HG03520 (cell line): ENCODE measurements at regions not wholly inside any gene's neighbourhood (a gene's known extent, or its start where the extent isn't known, plus 50 kb on each side); places are given as distances from the start of the nearest gene placed in this dataset.
"Not testable (repeated sequence)": the region's sequence is repeated elsewhere in the genome, so short reads cannot be mapped to it uniquely, and the experiment has no call there.

ENCODE experiments used
- ATAC-seq: cut with Tn5 transposase; IDR thresholded peaks from one replicate; pipeline ENCODE4 v1.9.1; 2021; ENCODE audit warnings: mild to moderate bottlenecking, moderate library complexity; ENCODE audit not compliant: unreplicated experiment

- ATAC-seq: no peak
These were observed 98.1 kb downstream of the NEDD1 start for GRCh38 chr12:97005174-97005573.

DNA sequence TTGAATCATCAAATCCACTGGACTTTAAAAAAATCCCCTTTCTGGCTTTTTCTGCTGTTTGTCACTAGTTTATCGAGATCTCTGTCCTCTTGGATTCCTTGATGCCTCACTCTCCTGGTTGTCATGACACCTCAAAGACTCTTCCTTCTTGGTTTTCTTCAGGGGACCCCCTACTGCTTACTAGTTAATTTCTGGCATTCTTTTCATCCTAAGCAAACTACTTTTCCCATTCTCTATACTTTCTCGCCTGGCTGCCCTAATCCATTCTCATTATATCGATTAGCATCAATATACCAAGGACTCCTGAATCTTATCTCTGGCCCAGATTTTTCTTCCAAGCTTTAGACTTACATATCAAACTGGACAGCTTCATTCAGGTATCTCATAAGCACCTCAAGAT lies 98.6 kb downstream of the NEDD1 start:
- no peak for ATAC-seq

DNA sequence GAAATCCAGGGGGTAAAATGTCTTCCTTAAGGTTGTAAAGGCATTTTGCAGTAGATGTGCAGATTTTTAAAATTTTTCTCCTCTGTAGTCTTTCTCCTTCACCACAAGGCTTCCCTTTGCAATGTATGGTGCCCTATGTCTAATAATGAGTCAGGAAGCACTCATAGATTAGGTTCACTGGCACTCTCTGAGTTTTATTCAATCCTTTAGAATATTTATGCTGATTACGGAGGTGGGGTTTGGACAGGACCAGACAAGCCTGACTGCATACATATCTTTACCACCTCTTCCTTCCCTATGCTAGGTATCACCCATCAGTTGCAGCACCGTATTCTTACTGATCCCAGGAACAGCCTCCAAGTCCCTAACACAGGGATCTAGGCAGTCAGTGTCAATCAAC lies 99.5 kb downstream of the NEDD1 start:
- no peak for ATAC-seq

DNA sequence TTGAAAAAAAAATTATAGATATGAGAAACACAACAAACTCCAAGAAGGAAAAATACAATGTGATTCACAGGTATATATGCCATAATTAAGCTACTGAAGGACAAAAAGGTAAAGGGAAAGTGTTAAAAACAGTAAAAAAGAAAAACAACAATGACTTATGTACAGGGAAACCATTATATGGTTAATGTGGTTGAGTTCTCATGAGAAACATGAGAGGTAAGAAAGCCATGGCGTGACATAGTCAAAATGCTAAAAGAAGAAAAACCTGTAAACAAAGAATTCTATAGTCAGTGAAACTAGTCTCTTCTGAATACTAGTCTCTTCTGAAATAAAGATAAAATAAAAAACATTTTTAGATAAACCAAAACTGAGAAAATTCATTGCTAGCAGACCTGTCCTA lies 109.1 kb downstream of the NEDD1 start:
- ATAC-seq: peak; percentile 54

DNA sequence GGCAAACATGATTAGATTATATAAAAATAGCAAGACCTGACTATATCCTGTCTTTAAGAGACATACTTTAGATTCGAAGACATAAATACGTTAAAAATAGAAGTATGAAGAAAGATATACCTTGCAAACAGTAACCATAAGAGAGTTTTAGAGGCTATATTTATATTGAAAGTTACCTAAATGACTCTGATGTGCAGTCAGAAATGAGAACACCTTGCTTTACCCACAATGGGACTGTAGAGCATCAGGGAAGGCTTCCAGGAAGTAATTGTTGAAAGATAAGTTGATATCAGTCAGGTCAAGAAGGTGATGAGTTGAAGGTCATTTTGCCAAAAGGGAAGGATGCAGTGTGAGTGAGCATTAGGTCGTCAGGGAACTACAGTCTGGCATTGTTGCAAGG lies 110.2 kb downstream of the NEDD1 start:
- ATAC-seq: peak; percentile 57

- no peak for ATAC-seq
These were observed 115.6 kb downstream of the NEDD1 start for GRCh38 chr12:97022536-97023230.

GRCh38 chr12:97024393-97024792 lies 117.3 kb downstream of the NEDD1 start:
- ATAC-seq: no peak

DNA sequence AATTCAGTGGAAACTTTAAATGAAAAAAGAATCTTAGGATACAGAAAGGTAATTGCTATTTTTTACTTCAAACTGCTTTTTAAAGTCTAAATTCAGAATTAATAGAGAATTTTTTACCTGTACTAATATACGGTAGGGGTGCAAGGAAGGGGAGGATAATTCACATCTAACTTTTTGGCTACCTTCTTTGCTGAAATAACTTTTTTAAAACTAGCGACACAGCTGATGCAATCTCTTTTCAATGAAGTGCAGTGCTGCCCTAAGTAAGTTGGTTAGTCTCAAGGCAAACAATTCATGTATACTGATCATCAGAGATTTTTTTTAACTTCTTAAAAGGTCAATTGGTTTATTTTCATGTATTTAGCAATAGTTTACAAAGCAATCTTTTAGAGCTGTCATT lies 119.8 kb downstream of the NEDD1 start:
- no peak for ATAC-seq

- ATAC-seq: no peak
These were observed 120.4 kb downstream of the NEDD1 start for GRCh38 chr12:97027482-97027881.

DNA sequence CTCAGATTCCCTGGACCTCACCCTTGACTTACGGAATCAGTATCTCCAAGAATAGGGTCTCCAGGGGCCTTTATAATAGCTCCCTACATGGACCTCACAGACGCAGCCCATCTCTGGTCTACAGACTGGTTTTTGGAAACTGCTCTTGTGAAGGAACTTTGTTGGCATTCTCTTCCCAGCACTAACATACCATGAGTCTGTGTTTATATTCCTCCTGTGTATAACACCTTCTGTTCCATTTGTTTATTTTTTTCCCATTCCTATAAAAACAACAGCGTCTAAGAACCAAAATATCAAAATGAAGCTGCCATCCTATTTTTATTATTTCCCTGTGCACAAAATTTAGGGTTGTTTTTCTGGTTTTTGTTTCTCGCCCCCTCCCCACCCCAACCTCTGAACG lies 131.1 kb downstream of the NEDD1 start:
- ATAC-seq: no peak

DNA sequence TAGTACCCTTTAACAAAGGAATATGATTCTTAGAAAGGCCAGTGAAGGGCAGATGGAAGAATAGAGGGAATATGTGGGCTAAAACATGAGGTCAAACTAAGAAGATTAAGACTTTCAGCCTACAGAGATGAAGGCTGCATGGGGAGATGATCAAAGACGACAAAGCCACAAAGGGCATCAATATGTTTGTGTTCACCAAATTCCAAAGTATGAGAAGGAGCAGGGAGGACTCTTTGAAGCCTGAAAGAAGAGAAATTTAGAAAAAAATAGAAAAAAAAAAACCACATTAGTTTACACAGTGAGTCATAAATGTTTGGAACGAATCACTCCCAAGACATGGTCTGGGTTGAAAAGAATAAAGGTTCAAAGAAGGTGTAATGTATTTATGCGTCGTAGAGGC lies 131.8 kb downstream of the NEDD1 start:
- no peak for ATAC-seq

DNA sequence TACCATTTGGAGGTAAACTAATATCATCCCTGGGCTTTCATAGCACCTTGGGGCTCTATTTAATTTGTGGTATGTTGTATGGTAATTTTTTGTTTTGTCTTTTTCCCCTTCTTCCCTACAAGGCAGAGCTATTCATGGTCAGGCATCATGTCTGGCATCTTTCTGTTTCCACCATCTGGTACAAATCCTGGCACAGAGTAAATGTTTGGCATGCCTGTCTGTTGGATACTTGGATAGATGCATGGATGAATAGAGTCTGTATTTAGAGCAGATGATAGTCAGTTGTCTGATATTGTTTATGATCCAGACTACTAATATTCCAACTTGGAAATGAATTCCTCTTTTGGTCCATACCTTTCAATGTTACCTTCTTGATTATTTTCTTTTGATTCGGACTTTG lies 139.8 kb downstream of the NEDD1 start:
- ATAC-seq: no peak

DNA sequence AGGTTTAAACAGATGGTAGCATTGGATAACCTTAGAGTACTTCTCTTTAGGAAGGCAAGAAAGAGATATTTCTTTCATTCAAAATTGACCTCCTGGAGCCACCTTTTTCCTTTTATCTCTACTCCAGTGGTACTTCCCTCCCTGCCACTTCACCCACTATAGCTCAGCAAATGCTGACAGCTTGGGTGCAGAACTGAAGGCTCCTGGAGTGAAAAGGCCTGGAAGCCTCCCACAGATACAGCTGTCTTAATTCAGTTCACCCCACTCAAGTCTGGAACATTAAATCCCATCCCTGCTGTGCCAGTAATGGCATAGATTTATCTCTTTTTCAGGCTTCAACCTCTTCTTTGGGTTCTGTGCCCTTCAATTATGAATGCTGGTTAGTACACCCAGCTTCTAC lies 140.3 kb downstream of the NEDD1 start:
- ATAC-seq: no peak

GRCh38 chr12:97048421-97049035 lies 141.5 kb downstream of the NEDD1 start:
- no peak for ATAC-seq

DNA sequence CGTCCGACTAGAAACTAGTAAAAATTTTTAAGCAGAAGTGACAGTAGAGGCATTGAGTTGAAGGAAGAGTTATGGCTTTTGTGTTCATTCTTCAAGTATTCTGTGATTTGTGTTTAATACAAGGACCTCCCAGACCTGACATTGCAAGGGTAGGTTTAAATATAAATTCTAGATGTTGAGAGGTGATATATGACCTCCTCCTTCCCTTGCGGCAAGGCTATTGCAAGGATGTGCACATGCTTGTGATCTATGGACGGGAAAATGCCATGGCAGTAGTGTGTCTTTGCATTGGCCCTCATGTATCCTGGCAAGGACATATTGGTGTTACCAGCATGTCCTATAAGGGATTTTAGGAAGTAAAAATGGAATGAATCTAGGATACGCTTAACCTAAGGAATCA lies 143.5 kb downstream of the NEDD1 start:
- ATAC-seq: no peak

GRCh38 chr12:97051341-97051740 lies 144.3 kb downstream of the NEDD1 start:
- no peak for ATAC-seq

DNA sequence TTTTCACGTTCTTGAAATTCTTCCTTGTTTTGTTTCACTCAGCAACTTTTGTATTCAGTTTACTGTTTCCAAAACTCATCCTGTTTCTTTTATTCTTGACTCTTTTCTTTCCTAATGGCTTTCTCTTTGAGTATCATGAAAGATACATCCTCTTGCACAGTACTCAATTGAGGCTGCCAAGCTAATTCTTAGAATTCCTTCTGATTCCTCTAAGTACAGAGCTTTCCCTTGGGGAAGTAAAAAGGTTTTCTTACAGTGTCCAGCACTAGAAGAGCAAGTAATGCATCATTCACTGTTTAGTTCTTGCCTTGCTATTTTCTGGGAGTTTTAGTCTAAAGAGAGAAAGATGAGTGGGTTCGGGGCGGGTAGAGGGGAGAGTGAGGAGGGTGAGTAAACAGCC lies 154.1 kb downstream of the NEDD1 start:
- ATAC-seq: no peak

DNA sequence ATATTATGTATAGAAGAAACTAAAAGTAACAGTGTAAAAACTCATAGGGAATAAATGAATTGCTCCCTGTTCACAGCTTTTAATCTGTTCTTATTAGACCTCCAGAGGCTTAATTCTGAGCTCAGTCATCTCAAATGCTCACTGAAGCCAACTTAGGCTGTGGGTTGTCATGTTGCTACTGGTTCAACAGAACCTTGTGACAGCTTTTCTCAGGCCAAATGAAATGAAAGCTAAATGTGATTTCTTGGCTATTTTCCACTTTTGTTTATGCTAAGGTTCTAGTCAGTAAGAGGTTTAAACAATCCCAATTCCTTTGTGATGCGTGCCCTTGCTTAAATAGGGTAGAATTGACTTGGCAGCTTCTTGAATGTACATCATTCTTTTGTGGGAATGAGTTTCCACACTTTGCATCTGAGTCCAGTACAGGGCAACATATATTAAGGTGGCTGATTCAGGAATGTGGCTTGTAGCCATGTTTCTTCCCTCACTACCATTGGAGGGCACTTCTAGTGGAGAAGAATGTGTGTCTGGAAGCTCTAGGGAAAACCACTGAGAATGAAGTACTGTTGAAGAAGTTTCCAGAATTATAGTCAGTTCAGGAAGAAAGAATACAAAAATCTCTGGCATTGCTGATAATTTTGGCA lies 156.4 kb downstream of the NEDD1 start:
- no peak for ATAC-seq

DNA sequence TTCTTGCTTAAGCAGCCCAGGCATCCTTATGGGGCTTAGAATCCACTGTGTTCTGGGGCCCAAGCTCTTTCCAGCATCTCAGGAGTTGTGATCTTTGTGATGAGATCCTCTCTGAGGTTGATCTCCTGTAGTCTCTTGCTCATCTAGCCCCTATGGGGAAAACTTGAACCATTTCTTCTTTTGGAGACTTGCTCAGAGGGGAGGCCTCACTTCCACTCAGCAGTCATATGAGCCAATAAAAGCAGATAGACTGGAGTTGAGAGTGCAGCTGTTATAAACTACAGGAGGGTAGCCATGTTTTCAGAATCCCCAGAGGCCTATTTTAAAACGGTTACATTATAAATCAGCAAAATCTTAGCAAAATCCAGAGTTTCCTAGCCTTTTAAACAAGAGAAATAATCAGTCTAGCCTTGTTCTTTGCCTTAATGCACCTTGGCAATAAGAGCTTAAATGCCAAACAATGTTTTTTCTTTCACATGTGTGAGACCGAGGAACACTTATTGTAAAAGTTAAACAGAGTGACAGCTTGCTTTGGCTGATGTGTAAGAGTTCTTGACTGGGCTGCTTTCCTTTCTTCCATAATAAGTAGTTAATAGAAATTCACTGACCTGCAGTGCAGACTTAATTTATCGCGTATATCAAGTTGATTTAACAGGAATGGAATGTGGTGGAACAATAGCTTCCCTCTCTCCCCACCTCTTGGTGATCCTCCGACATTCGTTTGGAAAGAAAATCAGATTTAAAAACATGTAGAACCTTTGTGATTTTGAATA lies 168.3 kb downstream of the NEDD1 start:
- no peak for ATAC-seq

GRCh38 chr12:97075934-97076630 lies 169.0 kb downstream of the NEDD1 start:
- ATAC-seq: no peak

- not testable (repeated sequence) for ATAC-seq
These were observed 169.9 kb downstream of the NEDD1 start for GRCh38 chr12:97076912-97077311.
